ENCODE measurements at regions not wholly inside any gene's neighbourhood (a gene's known extent, or its start where the extent isn't known, plus 50 kb on each side); places are given as distances from the start of the nearest gene placed in this dataset.

DNA sequence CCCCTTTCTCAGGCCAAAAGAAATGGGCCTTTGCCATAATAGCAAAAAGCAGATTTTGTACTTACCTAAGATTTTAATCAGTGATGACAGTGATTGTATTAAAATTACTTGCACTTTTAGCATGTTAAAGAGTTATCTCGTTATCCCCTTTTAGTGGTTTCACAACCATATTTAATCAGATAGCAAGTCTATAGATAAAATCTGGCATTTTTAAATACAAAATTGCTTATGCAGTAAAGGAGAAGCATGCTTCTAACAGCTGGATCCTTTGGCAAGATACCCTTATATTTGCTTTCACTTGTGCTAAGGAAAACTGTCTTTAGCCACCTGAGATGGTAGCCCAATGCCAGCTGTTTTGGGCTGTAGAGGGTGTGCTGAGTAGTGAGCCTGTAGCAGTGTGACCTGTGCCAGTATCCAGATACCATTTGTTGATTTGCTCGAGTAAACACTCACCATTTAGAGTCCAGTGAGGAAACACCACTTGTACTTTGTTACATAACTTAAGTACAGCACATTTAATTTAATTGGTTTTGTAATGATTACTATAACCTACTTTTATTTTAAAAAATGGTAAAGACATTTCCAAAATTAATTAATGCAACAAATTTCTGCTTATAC is 314.4 kb upstream of the ZP4 start:
- no peak for DNase-seq (ENCODE audit: low read depth)

DNA sequence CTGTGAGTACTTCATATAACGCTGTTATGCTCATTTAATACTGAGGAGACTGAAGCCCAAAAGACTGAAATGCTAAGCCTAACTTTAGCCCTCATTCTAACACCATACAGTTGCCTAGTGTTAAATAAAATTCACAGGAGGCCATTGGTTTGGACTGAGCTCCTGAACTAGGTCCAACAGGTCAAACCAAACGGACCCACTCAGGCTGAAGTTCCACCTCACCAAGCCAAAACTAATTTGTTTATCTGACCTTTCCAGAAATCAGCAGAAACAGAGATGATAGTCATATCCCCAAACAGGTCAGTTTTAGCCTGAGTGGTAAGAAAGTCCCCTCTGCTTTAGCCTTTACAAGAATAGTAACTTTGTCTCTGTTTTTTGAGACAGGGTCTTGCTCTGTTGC is 311.3 kb upstream of the ZP4 start:
- DNase-seq (ENCODE audit: low read depth) = no peak

DNA sequence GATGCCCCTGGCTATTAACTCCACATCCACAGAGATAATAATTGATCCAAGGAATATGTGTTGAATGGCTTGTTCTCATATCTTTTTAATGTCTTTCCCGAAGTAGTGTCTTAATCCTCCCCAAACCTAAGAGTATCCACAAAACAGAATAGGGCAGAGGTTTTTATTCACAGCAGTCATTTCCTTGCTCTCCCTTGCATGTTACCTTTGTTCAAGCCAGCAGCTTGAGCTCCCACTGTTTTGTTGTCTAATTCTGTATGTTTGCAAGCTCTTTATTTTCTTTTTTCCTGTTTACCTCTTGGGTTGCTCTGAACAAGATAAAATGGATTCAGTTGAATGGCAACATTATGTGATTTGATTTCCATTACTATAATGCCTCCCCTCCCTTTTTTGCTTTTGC is 308.6 kb upstream of the ZP4 start:
- DNase-seq (ENCODE audit: low read depth) = no peak

DNA sequence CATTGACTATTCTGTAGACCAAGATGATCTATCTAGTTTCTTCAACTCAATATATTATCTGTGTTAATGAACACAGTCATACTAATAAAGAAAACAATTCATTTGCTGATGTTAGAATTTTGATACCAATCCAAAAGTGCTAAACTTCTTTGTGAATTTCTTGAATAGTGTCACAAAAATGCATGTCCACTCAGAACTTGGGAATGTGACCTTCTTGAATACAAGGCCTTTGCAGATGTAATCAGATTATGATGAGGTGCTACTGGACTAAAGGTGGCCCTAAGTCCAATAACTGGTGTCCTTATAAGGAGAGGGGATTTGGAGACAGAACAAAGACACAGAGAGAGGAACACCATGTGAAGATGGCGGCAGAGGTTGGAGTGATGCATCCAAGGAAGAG is 305.8 kb upstream of the ZP4 start:
- DNase-seq (ENCODE audit: low read depth) = no peak

DNA sequence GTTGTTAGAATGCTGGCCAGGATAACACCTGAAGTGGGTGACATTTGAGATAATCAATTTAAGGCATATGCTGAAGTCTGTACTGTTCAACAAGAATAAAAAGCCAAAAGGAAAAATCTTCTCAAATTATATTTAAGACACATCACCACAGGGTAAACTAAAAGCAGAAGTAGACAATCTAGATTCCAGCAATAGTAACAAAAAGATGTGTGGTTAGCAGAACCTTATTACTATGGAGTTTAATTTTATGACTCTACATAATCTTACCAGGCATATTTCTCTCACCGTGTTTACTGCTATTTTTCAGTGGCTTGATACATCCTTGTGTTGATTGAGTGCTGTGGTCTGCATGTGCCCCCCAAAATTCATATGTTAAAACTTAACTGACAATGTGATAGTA is 300.4 kb upstream of the ZP4 start:
- DNase-seq (ENCODE audit: low read depth) = no peak

DNA sequence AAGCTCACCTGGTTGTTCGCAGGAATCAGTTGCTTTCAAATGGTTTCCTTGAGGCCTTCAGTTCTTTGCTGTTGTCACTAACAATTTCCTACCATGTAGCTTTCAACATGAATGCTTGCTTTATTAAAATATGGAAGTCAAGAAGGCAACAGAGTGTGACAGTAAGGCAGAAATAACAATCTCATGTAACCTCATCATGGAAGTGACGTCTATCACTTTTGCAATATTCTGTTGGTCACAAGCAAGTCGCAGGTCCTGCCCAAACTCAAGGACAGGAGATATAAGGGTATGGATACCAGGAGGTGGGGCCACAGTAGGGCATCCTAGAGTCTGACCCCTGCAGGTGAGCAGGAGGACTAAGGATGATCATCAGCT is 296.8 kb upstream of the ZP4 start:
- DNase-seq (ENCODE audit: low read depth) = no peak

DNA sequence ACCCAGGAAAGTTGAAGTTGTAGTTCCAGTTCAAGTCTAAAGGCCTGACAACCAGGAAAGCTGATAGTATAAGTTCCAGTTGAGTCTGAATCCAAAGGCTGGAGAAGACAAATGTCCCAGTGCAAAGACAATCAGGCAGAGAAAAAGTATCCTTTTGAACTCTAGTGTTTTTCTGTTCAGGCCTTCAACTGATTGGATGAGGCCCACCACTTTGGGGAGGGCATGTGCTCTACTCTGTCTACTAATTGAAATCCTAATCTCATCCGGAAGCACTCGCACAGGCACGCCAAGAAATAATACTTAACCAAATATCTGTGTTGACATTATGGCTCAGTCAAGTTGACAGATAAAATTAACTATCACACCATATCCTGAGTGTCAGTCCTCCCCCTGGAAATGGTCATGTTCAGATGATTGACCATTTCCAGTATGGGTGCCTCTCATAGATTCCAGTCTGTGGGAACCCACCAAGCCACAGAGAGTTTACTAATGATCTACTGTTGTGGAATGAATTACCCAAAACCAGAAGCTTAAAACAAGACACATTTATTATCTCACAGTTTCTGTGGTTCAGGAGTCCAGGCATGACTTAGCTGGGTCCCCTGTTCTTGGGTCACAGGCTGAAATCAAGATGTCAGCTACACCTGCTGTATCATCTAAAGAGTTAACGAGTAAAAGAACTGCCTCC is 296.3 kb upstream of the ZP4 start:
- DNase-seq (ENCODE audit: low read depth) = no peak

DNA sequence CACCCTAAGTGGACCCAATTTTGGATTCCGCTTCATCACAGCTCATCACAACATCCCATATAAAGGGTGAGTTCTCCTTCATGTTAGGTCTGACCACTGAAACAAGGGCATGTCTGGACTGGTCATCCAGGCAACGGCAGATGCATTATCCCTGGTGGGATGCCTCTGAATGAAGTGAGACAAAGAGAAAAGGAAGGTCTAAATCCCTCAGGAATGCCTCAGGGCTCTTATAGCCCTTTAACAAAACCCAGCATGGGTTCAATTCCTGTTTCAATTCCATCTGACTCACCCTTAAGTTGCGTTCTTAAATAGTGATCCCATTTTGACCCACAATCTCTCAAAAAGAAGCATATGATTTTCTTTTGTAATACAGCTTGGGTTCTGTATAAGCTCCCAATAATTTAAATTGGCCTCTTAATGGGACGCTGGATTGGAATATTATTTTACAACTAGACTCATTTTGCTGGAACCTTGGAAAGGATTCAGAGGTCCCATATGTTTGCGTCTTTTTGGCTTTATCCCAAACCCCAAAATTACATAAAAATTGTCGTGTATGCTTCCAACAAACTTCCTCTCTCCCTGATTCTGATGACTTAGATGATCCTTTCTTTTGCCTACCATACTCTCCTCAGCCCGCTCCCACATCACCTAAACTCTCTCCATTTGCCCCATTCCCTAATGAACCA is 287.4 kb upstream of the ZP4 start:
- DNase-seq (ENCODE audit: low read depth) = no peak

DNA sequence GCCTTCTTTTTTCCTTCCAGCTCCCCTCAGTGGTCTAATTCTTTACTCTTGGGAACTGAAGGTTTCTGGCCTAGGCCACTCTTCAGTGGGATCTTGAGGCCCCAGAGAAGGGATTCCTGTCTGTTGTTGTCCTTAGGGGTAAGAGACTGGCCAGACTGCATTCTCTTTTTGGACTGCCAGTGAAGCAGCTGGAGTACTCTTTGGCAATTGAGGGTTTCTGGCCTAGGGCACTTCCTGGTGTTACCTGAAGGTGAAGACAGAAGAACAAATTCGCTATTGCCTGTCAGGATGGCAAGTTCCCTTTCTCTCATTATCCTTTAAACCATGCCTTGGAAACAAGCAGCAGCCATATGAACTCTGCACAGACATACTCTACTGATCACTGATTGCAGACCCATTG is 286.6 kb upstream of the ZP4 start:
- DNase-seq (ENCODE audit: low read depth) = no peak

DNA sequence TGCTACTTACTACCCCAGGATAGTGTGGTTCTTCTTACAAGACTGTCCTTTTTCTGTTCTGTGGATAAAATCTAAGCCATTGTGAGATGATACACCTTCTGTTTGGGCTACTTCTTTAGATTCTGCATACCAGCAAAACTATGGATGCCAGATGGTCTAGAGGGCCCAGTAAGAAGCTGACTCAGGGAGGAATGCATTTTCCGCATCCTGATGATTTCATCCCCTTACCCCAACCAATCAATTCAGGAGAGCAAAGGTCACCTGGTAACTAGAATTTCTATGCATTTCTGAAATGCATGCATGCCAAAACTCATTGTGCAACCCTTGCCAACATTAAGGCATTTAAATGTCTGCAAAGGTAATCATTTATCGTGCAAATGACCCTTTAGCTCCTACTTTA is 285.7 kb upstream of the ZP4 start:
- DNase-seq (ENCODE audit: low read depth) = no peak

DNA sequence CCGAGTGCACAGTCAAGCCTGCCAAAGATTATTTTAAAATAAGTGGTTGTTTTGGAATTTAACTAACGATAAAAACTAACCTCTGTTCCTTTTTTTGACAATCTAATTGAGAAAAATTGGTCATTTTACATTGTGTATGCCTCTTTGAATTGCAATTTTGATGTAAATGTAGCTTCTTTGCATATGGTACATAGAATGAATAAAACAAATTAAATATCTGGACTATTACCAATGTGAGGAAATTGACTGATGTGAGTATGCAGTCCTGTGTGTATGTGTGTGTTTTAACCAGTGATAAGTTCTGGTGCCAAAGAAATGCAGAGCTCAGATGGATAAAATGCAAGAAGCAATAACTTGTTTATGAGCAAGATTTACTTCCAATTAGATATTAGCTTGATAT is 281.3 kb upstream of the ZP4 start:
- no peak for DNase-seq (ENCODE audit: low read depth)

DNA sequence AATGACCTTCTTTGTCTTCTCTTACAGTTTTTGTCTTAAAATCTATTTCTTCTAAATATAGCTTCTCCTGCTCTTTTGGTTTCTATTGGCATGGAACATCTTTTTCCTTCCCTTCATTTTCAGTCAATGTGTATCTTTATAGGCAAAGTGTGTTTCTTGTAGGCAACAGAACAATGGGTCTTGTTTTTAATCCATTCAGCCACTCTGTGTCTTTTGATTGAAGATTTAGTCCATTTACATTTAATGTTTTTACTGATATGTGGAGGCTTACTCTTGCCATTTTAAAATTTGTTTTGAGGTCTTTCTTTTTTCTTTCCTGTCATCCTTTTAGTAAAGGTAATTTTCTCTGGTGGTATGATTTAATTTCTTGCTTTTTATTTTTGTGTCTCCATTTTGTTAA is 271.2 kb upstream of the ZP4 start:
- DNase-seq (ENCODE audit: low read depth) = no peak

DNA sequence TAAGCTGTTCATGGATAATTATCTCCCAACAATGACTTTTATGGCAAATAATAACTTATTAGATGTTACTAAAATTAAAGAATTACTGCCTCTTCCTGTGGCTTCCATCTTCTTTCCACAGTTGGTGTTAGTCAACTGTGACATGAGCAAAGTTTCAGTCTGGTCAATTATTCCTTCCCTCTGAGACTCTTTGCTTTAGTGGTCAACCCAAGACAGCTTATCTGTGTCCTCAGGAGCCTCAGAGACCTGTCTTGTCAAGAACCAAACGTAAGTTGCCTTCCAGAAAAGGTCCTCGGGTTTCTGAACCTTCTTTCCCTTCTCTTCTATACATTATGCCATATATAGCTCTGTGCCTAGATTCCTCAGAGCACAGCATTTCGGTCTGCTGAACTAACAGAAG is 263.2 kb upstream of the ZP4 start:
- no peak for DNase-seq (ENCODE audit: low read depth)

DNA sequence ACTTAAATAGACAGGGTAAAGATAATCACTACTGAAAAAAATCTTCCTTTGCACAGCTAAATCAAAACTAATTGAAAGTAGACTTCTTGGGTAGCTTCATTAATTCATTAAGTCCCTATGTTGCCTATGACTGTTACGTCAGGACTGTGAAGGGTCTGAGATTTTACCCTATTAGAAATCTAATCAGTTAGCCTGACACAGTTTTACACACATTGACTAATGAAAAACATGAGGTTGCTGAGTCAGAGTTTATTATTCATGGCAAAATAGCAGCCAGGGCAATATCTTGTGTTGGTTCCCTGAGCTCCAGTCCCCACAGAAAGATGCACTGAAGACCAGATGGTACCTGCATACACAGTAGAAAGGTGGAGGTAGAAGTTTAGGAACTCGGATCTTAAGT is 262.5 kb upstream of the ZP4 start:
- DNase-seq (ENCODE audit: low read depth) = no peak

DNA sequence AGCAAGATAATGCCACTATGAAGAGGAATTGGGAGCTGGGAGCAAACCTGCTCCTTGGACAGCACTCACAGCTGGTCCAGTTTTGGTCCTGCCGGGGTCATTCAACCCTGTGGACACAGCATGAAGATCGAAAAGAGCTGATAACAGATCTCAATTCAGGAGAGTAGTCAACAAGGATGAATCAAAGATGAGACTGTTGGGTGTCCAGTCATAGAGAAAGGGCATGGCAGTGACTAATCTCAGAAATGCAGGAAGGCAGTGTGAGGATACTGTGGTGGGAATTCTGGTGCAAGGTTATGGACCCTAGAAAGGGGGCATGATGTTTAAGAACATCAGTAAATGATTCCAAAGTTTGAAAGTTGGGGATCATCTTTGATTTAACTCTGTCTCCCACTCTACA is 261.4 kb upstream of the ZP4 start:
- no peak for DNase-seq (ENCODE audit: low read depth)

DNA sequence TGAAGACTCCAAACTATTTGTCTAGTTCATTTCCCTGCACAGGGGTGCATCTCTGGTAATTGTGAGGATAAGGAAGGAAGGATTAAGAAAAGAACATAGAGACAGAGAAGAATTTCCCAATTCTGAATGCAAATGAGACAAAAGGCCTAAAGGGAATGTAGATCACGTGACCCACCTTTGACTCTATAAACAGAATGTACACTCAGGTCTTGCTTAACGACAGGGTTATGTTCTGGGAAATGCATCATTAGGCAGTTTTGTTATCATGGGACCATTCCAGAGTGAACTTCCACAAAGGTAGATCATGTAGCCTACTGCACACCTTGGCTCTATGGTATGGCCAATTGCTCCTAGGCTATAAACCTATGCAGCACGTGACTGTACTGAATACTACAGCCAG is 252.3 kb upstream of the ZP4 start:
- DNase-seq (ENCODE audit: low read depth) = no peak

DNA sequence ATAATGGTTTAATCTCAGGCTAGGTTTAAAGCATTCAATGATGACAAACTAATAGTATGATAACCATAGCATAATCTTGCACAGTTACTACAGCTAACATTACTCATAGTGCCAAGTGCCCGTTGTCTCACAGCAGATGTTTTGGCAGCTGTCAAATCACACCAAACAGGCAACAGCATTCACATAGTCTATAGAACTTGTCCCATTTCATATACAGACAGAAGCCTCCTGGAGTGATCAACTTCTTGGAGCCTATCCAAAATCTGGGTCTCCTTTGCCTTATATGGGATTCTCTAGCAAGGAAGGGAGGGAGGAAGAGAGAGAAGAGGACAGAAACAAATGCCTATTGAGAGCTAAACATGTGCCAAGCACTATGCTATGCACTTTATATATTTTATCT is 250.6 kb upstream of the ZP4 start:
- no peak for DNase-seq (ENCODE audit: low read depth)

DNA sequence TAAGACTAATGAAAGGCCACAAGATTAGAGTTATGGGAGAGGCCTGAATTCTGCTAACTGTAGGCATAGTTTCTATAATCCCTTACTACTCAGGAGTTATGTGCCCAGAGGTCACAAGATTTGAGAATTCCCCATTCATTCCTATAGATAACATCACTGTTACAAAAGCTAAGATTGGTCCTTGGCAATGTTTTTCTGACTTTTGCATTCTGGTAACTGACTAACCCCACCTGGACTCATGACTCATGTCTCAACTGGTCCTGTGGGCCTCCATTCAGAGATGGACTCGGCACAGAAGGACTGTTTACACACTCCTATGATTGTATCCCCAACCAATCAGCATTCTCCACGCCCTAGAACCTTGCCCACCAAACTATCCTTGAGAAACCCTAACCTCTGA is 249.0 kb upstream of the ZP4 start:
- DNase-seq (ENCODE audit: low read depth) = no peak

DNA sequence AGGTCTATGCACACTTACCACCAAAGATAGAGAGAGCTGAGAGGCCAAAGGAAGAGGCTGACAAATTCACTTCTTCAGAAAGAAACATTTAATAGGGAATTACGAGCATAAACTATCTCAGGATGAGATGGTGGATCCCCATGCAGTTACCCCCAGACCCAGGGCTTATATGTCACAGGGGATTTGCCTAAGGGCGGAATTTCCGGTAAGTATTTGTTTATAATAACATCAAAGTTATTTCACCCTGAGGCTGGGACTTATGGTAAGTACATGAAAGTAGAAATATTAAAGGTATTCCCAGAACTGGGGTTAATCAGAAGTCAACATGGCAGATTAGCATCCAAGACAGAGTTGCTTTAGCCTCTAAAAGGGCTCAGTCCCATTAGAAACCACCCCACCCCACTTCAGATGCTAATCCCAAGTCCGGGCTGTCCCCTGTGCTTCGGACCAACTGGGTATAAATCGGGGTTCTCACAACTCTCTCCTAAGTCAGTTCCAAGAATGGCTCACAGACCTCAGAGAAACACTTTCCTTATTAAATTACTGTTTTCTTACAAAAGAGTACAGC is 247.4 kb upstream of the ZP4 start:
- no peak for DNase-seq (ENCODE audit: low read depth)

DNA sequence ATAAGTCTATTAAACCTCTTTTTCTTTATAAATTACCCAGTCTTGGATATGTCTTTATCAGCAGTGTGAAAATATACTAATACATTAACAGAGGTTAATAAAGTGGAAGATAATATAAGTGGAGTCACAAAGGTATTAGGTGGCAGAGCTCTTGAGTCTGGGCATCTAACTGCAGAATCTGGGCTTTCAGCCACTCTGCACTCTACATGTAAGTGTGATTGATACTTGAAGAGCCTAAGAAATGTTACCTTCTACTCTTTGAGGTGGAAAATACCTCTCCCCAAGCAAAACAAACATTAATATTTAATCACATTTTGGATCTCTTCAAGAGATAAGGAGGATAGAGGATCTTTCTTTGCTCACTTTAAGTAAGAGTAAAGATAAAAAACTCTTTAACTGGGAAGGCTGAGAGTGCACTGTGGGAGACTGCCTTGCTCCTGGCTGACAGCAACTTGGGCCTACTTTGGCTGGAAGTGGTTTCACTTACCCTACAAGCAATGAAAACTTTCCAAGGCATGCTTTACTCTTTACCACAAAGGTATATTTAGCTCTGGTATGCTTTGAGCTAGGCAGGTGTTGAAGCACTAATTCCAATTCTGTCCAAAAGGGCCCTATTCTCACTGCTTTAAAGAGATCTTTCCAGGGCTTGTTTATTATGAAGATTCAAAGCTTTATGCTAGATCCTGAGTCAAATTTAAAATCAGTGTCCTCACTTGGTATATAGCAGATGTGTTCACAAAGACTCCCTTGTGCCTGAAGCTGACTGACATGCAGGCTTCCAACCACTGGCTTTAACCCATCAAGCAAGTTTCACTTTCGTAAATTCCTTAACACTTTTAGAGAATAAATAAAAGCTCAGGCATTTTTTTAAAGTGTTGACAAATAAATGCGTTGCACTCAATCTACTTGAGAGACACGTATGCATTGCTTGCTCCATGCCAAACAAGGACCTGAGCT is 245.3 kb upstream of the ZP4 start:
- no peak for DNase-seq (ENCODE audit: low read depth)

DNA sequence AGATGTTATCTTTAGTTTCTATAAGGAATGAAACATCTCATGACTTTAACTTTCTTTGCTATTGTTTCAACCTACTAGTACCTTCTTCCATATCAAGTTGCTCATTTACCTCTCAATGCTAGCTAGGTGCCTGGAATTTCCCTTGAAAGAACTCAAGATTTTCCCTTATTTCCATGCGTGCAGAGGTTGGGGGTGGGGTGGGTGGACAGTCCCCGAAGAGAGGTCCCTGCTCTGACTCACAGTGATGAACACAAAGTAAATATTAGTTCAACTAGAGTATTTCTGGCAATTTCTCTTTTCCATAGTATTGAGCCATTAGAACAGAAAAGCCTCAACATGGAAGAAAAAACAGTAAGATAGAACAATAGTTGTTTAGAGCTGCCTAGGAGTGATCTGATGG is 239.0 kb upstream of the ZP4 start:
- no peak for DNase-seq (ENCODE audit: low read depth)

DNA sequence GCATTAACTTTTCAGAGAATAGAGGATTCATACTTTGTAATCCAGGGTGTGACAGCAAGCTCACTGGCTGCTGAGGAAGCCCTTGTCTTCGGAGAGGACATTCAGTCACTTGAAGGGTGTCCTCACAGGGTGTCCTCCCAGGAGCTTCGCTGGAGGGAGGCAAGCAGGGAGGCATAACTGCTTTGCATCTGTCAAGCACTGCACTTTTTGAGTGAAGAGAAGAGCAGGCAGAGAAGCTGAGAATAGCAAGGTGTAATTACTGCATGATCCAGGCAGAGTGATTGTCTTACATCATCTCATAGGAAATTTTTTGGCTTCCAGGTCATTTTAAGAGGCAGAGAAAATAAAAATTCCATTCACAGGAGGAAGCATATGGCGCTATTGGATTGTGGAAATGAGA is 232.5 kb upstream of the ZP4 start:
- DNase-seq (ENCODE audit: low read depth) = no peak

Data from forelimb muscle (tissue), 1 donor.